Sciatic nerve (tissue), 2 donors: ENCODE measurements at regions not wholly inside any gene's neighbourhood (a gene's known extent, or its start where the extent isn't known, plus 50 kb on each side); places are given as distances from the start of the nearest gene placed in this dataset.
A peak's percentile ranks its signal among the peaks of the same experiment; 100 is the strongest.
"Not testable (repeated sequence)": the region's sequence is repeated elsewhere in the genome, so short reads cannot be mapped to it uniquely, and the experiment has no call there.

Source experiments
- ATAC-seq: fragments of 200-7000 bp; cut with Tn5 transposase; one replicate; pipeline ENCODE4 v1.9.1; 2020; ENCODE audit warnings: mild to moderate bottlenecking, moderate library complexity
- DNase-seq: peaks from one replicate; pipeline ENCODE4 v3.0.0-alpha.2; 2020; ENCODE audit warnings: low spot score
- intact Hi-C: fragments of 100-400 bp; cut with DNase I; formaldehyde crosslinking; loops from one replicate; pipeline ENCODE4 v1.14.2; 2022
- donor health status: DM: no; HTN: no; CAD: no.
- donor health status: DM: no; HTN: no; CAD: no.

- intact Hi-C loops = loop anchor here (10.0 kb wide), 1 partner anchor 92 kb away; no protein-coding TSS in a partner anchor
- ATAC-seq = peak; percentile 17
- no peak for DNase-seq
These were observed 84.7 kb upstream of the LMCD1 start for GRCh38 chr3:8416965-8417364.

GRCh38 chr3:8420612-8421011 lies 81.0 kb upstream of the LMCD1 start:
- intact Hi-C loops = no loop called here
- DNase-seq (no peak), ATAC-seq (no peak)

DNA sequence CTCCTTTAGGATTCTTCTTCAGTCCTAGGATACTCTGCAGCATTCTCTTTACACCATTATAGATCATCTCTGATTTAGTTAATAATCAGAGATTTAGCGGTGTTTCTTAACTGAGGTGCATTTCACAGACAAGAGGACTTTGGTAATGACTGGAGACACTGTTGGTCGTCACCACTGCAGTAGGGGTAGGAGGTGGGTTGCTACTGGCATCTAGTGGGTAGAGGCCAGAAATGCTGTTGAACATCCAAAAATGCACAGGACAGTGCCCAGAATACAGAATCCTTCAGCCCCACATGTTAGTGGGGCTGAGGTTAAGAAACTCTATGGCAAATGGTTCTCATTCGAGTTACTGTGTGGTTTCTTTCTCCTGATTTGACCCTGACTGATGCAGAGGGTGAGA lies 80.4 kb upstream of the LMCD1 start:
- DNase-seq (no peak), ATAC-seq (no peak)
- intact Hi-C loops = no loop called here

DNA sequence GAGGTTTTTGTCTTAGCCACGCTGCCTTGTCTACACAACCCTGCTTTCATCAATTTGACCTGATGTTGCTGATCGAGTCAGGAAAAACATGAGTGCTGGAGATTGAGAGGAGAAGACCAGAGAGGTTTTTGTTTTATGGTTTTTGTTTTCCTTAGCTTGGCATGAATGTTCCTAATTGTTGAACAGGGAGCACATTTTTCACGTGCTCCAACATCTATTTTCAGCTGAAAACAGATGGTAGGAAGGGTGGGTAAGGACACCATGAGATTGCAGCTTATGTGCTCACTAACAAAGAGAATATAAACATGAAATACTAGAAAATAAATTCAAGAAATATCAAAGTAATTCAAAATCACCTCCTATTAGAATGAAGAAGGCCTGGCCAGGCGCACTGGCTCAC lies 79.9 kb upstream of the LMCD1 start:
- intact Hi-C loops = no loop called here
- ATAC-seq = no peak
- no peak for DNase-seq

DNA sequence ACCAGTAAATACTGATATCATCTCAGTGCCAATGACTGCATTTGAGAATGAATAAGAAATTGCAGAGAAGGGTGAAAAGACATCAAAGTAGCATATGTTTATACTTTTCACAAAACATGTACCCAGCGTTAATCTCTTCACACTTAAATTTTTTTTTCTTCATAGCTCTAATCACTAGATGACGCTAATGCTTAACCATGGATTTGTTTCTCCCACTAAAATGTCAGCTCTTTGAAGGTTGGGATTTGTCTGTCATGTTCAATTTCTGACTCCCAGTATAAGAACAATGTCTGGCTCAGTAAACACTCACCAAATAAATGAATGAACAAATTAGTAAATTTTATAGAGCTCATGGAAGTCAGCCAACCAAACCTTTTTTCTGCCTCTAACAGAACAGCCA lies 78.3 kb upstream of the LMCD1 start:
- DNase-seq = no peak
- no peak for ATAC-seq
- intact Hi-C loops = no loop called here

- DNase-seq (no peak), ATAC-seq (no peak)
- intact Hi-C loops = no loop called here
These were observed 77.3 kb upstream of the LMCD1 start for GRCh38 chr3:8424281-8424680.

DNA sequence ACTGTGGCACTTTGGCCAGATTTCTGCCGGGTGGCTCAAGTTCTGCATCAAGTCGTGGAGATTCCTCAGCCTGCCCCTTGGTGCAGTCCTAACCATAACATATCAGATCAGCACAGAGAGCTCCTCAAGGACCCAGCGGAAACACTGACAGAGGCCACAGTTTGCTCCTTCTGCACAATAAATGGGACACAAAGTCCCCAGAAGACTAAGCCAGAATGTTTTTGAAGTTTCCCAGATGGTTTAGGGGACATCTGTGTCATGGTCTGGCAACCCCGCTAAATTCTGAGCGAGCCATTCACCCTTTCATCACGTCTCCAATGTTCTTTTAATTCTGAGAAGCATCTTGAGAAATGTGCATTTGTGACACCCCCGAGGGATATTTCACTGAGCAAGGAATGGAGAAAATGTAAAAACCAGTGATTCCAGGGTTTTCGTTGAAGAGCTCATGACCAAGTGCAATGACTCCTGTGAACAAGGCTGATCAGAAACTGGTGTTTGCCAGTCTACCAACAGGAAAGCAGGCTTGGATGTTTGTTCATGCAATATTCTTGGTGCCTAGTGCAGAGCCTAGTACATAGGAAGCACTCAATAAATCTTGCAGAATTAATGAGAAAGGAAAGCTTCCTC lies 64.8 kb upstream of the LMCD1 start:
- intact Hi-C loops = no loop called here
- ATAC-seq (peak; percentile 59), DNase-seq (no peak)

DNA sequence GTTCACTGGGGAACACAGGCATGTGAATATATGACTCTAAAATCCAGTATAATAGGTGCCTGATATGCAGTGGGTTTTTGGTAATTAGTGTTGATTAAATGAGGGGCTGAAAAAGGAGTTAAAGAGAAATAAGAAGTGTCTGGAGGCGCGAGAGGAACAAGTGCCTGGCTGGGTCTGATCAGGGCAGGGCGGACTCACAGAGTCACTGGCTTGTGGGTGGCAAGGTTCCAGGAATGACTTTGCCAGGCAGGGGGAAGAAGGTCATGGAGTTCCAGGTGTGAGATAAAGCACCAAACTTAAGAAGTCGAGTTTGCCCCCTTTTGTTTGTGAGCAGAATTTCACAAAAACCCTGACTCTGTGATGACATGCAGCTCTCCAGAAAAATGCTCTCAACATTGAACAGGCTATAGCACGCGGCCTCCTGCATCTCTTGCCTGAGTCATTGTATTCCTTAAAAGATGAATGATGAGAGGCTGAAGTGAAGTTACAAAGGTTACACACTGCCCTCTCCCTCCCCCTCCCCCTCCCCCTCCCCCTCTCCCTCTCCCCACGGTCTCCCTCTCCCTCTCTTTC lies 63.0 kb upstream of the LMCD1 start:
- DNase-seq = no peak
- ATAC-seq = no peak
- intact Hi-C loops = no loop called here

DNA sequence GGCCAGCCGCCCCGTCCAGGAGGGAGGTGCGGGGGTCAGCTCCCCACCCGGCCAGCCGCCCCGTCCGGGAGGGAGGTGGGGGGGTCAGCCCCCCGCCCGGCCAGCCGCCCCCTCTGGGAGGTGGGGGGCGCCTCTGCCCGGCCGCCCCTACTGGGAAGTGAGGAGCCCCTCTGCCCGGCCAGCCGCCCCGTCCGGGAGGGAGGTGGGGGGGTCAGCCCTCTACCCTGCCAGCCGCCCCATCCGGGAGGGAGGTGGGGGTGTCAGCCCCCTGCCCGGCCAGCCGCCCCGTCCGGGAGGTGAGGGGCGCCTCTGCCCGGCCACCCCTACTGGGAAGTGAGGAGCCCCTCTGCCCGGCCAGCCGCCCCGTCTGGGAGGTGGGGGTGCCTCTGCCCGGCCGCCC lies 61.5 kb upstream of the LMCD1 start:
- intact Hi-C loops, ATAC-seq, DNase-seq: not testable (repeated sequence)

DNA sequence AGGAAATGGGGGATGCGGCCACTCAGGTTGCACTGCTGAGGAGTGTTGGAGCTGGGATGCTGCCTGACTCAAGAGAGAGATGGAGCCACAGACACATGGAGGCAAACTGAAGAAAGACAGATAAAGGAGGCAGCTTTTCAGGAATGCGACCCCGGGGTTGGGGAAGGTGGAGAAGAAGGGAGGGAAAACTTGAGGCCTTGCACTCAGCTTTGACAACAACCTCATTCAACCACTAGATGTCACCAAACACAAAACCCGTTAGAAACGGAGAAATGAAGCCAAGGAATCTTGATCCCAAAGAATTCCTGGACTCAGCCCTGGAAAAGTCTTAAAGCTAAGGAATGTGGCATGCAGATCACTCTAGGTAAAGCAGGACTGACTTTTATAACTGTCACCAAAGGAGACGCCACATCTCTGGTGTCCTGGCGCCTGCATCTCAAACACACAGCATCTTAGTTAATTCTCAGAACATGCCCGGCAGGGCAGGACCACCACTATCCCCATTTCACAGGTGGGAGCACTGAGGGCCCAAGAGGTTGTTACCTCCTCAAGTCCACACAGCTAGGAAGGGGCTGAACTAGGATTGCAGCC lies 59.6 kb upstream of the LMCD1 start:
- intact Hi-C loops = loop anchor here (2.0 kb wide), 1 partner anchor 181 kb away; no protein-coding TSS in a partner anchor
- ATAC-seq (peak; percentile 63), DNase-seq (no peak)

GRCh38 chr3:8442993-8443650 lies 58.5 kb upstream of the LMCD1 start:
- DNase-seq = no peak
- intact Hi-C loops = loop anchor here (2.0 kb wide), 1 partner anchor 180 kb away; no protein-coding TSS in a partner anchor
- no peak for ATAC-seq

DNA sequence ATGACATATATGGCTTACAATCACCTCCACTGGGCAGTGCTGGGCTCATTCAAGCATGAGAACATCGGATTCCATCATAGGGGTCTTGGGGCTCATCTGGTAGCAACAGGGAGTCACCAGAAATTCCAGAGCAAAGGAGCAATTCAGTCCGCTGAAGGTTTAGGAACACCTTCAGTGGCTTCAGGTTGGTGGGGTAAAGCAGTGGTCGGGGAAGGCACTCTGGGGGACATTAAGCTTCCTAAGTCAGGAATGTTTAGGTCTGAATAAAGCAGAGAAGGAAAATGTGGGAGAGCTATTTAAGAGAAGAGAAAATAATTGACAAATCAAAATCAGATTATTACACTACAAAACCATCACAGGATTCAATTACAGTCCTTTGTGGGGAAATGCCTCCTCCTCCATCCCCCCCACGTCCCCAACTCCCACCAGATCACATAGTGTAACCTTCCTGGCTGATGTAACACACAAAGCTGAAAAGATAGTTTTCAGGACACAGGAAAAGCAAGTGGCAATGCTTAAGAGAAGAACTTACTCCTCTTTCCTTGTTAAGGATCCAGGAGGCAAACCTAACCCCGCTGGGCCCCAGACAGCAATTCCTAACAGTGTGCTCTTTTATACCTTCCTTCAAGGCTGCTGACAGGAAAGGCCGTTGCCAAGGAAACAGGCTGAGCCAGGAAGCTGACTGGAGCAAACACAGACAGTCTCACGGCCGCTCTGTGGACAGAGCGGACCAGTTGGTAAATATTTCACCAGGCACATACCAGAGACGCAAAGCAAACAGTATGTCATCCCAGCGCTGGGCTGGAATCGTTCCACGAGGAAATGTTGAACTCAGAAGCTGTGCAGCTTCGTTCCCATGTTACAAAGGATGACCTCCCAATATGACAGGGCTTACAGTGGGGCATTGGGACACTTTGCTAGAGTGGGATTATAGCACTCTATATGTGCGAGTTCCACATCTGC lies 57.5 kb upstream of the LMCD1 start:
- intact Hi-C loops = loop anchor here (2.0 kb wide), 1 partner anchor 179 kb away; no protein-coding TSS in a partner anchor
- ATAC-seq (peak; percentile 95), DNase-seq (peak; percentile 80)

- ATAC-seq (no peak), DNase-seq (no peak)
- intact Hi-C loops = no loop called here
These were observed 56.7 kb upstream of the LMCD1 start for GRCh38 chr3:8444883-8445282.

GRCh38 chr3:8445861-8446260 lies 55.8 kb upstream of the LMCD1 start:
- no peak for DNase-seq
- no peak for ATAC-seq
- intact Hi-C loops = no loop called here

DNA sequence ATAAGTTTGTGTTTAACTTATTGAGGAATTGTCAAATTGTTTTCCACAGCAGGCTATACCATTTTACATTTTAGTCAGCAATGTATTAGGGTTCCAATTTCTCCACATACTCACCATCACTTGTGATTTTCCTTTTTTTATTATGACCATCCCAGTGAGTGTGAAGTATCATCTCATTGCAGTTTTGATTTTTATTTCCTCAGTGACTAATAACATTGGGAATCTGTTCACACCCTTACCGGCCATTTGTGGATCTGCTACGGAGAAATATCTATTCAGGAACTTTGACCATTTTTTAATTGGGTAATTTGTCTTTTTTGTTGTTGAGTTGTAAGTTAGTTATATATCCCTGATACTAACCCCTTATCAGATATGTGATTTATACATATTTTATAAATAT lies 54.8 kb upstream of the LMCD1 start:
- ATAC-seq (no peak), DNase-seq (no peak)
- intact Hi-C loops = no loop called here

DNA sequence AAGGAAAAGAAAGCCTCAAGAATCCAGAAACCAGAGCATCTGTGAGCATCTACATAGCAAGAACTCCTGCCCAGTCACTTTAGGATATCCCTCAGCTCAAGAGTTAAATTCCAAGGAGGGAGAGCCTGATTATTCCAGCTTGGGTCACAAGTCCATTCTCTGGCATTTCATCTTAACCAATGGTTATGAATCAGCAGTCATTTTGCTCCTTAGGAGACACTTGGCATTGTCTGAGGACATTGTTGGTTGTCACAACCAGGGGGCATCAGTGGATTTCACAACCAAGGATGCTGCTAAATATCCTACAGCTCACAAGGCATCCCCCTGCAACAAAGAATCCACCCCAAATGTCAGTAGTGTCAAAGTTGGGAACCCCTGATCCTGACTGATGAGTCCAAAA lies 51.0 kb upstream of the LMCD1 start:
- ATAC-seq = no peak
- intact Hi-C loops = no loop called here

DNA sequence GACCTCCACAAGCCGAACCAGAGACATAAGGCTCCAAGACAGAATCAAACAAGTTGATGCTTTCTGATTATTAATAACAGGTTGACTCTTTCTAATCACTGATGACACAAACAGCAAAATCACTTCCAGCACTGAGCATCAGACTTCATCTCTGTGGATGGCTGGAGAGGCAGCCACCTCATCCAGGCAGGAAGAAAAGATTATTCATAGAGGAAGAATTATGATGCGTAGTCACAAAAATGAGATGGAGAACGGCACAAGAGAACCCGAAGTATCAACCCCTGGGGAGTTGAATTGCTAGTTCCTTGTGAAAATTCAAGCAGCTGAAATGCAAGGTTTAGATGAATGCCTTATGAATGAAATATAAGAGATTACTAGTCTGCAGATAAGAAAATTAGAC lies 49.9 kb upstream of the LMCD1 start:
- intact Hi-C loops = no loop called here
- DNase-seq (no peak), ATAC-seq (no peak)

More for the DNA sequence above, 51.0 kb upstream of the LMCD1 start:
- no peak for DNase-seq
